Parathyroid adenoma (tissue), 2 donors: ENCODE measurements at regions not wholly inside any gene's neighbourhood (a gene's known extent, or its start where the extent isn't known, plus 50 kb on each side); places are given as distances from the start of the nearest gene placed in this dataset.

ENCODE experiments used
- H2AFZ ChIP-seq: fragments of 300-600 bp; sonication (generic); one replicate; pipeline ENCODE4 v1.7.0; 2017; ENCODE audit warnings: antibody characterized with exemption, mild to moderate bottlenecking
- H3K27ac ChIP-seq: fragments of 300-600 bp; sonication (generic); one replicate; pipeline ENCODE4 v1.7.0; 2017
- H3K27me3 ChIP-seq: fragments of 300-600 bp; sonication (generic); one replicate; pipeline ENCODE4 v1.7.0; 2017; ENCODE audit warnings: low read length; ENCODE audit not compliant: control insufficient read depth, insufficient read depth
- H3K36me3 ChIP-seq: fragments of 300-600 bp; sonication (generic); one replicate; pipeline ENCODE4 v1.7.0; 2017; ENCODE audit warnings: low read length; ENCODE audit not compliant: control insufficient read depth, insufficient read depth
- H3K4me1 ChIP-seq: fragments of 300-600 bp; sonication (generic); one replicate; pipeline ENCODE4 v1.7.0; 2017; ENCODE audit warnings: control low read depth
- H3K4me2 ChIP-seq: fragments of 300-600 bp; sonication (generic); one replicate; pipeline ENCODE4 v1.7.0; 2017; ENCODE audit warnings: low read length
- H3K4me3 ChIP-seq: fragments of 300-600 bp; sonication (generic); one replicate; pipeline ENCODE4 v1.7.0; 2017; ENCODE audit warnings: low read depth, low read length
- H3K79me2 ChIP-seq: fragments of 300-600 bp; sonication (generic); one replicate; pipeline ENCODE4 v1.7.0; 2017; ENCODE audit warnings: control low read depth
- H3K9ac ChIP-seq: fragments of 300-600 bp; sonication (generic); one replicate; pipeline ENCODE4 v1.7.0; 2017; ENCODE audit warnings: mild to moderate bottlenecking
- H3K9me3 ChIP-seq: fragments of 300-600 bp; sonication (generic); one replicate; pipeline ENCODE4 v1.7.0; 2017; ENCODE audit warnings: low read length; ENCODE audit not compliant: control insufficient read depth
- CTCF ChIP-seq: fragments of 300-600 bp; sonication (generic); IDR thresholded peaks from one replicate; pipeline ENCODE4 v1.7.0; 2017; ENCODE audit warnings: antibody characterized with exemption, mild to moderate bottlenecking
- donor health status: primary hyperparathyroidism.

- Histone ChIP-seq H3K9ac (no peak overlapping the region), H3K4me1 (no peaks in the 10 kb centered on the region), H3K36me3 (no peaks in the 10 kb centered on the region), H3K27me3 (no peaks in the 10 kb centered on the region), H3K79me2 (no peaks in the 10 kb centered on the region), H3K4me3 (no peak overlapping the region), H2AFZ (no peak overlapping the region), H3K4me2 (no peak overlapping the region), H3K27ac (no peak overlapping the region), H3K9me3 (no peaks in the 10 kb centered on the region)
- TF ChIP-seq CTCF = no peak
Measured at GRCh38 chr3:72318504-72319193, 529.6 kb downstream of the SHQ1 start.

GRCh38 chr3:72317491-72317890 lies 530.8 kb downstream of the SHQ1 start:
- Histone ChIP-seq H3K4me2 (no peak overlapping the region), H3K27me3 (no peaks in the 10 kb centered on the region), H3K9ac (no peak overlapping the region), H3K36me3 (no peaks in the 10 kb centered on the region), H3K27ac (no peak overlapping the region), H2AFZ (no peak overlapping the region), H3K79me2 (no peaks in the 10 kb centered on the region), H3K9me3 (no peaks in the 10 kb centered on the region), H3K4me3 (no peak overlapping the region), H3K4me1 (no peaks in the 10 kb centered on the region)
- no peak for TF ChIP-seq CTCF

GRCh38 chr3:72316501-72317279 lies 531.6 kb downstream of the SHQ1 start:
- H3K9me3 ChIP-seq = no peaks in the 10 kb centered on the region
- no peak overlapping the region for H3K27ac ChIP-seq
- no peak overlapping the region for H3K4me3 ChIP-seq
- H3K36me3 ChIP-seq = no peaks in the 10 kb centered on the region
- H3K27me3 ChIP-seq = no peaks in the 10 kb centered on the region
- no peak overlapping the region for H2AFZ ChIP-seq
- no peak for TF ChIP-seq CTCF
- no peak overlapping the region for H3K4me2 ChIP-seq
- H3K79me2 ChIP-seq = no peaks in the 10 kb centered on the region
- H3K9ac ChIP-seq = no peak overlapping the region
- H3K4me1 ChIP-seq = no peaks in the 10 kb centered on the region

- H3K9me3 ChIP-seq = no peaks in the 10 kb centered on the region
- no peak overlapping the region for H3K4me2 ChIP-seq
- no peak overlapping the region for H3K4me3 ChIP-seq
- no peaks in the 10 kb centered on the region for H3K27me3 ChIP-seq
- H3K79me2 ChIP-seq = no peaks in the 10 kb centered on the region
- TF ChIP-seq CTCF = no peak
- no peak overlapping the region for H3K9ac ChIP-seq
- no peak overlapping the region for H3K27ac ChIP-seq
- H3K4me1 ChIP-seq = no peaks in the 10 kb centered on the region
- H3K36me3 ChIP-seq = no peaks in the 10 kb centered on the region
- no peak overlapping the region for H2AFZ ChIP-seq
Measured at GRCh38 chr3:72313308-72313707, 528.4 kb upstream of the PROK2 start.
